ENCODE measurements at regions not wholly inside any gene's neighbourhood (a gene's known extent, or its start where the extent isn't known, plus 50 kb on each side); places are given as distances from the start of the nearest gene placed in this dataset.
"Not testable (repeated sequence)": the region's sequence is repeated elsewhere in the genome, so short reads cannot be mapped to it uniquely, and the experiment has no call there.

- no peak for DNase-seq (ENCODE audit: low spot score)
Observed at GRCh38 chr13:59230484-59231264, 933.1 kb downstream of the DIAPH3 start.

DNA sequence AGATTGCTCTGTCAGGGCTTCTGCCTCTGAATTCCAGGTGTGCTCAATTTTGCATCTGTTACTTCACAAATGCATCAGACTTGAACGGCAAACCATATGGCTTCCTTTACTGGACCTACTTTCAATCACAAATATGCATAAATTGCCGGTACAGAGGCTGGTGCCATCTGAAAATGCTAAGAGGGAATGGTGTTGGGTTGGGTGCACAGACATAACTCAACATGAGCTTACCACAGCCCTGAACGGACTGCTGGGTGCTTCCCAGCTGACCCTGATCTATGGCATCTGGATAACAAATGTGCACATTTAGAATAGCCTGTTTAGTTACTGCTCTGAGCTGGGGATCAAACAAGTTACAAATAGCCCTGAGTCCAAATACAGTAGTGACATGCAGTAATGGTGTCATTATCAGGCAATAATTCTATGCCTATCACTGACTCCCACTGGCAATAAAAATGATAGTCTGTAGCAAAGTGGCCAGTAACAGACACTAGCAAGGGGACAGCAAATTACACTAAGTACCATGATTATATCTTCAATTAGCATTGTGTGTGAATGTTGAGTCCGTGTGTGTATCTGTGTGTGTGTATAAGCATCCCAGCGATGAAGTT is 927.3 kb downstream of the DIAPH3 start:
- DNase-seq (ENCODE audit: low spot score): no peak

GRCh38 chr13:59236944-59237343 is 926.8 kb downstream of the DIAPH3 start:
- no peak for DNase-seq (ENCODE audit: low spot score)

DNA sequence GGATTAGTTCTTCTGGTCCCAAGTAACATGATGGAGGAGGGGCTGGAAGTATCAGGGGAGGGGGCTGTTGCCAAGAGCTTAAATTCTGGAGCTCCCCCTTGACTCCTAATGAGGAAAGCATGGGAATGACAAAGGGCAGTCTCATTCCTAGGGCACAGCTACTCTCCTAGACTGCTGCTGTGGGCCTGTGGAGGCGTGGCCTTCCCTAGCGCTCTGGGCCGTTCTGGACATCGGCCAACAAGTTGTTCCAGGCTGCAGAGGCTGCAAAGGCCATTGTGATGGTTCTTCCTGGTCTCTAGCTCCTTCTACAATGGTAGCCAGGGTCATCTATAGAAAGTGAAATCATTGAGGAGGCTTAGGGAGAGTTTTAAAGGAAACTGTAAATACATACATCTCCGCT is 916.6 kb downstream of the DIAPH3 start:
- peak; percentile 59 for DNase-seq (ENCODE audit: low spot score)

DNA sequence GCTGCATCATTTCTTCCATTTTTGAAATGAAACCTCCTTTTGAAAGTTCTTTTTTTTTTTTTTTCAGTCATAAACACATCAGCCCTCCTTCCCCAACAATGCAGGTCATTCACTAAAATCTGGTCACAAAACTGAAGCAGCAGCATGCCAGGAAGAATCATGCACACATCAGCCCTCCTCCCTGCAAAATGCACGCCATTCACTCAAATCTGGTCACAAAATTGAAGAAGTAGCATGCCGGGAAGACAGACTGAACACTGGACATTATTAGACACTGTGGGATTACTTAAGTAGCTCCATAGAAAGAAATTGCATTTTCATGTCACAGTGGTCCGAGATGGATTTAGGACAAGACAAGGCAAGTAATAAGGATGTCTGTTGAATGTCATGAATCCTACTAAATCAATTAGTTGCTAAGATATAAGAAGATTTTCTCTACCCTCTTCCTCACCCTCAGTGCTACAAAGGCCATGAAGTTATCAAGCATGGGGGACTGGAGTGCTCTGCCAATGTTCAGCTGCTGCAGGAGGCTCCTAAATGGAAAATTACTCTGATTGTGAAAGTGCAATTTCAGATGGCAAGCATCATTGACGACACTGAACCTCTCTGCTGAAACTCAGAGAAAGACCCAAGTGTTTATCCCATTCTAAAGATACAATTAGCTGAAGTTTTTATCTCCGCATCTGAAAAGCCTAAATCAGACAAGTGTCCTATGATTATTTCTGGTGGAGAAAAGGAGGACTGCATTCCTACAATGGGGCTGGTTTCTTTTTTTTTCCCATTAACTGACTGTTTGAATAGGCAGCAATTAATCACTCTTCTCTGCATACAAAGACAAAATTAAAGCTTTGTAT is 913.2 kb downstream of the DIAPH3 start:
- DNase-seq (ENCODE audit: low spot score): peak; percentile 26

GRCh38 chr13:59259165-59260000 is 904.3 kb downstream of the DIAPH3 start:
- no peak for DNase-seq (ENCODE audit: low spot score)

GRCh38 chr13:59261928-59262488 is 901.7 kb downstream of the DIAPH3 start:
- peak; percentile 42 for DNase-seq (ENCODE audit: low spot score)

- no peak for DNase-seq (ENCODE audit: low spot score)
Observed at GRCh38 chr13:59263531-59263930, 900.2 kb downstream of the DIAPH3 start.

DNA sequence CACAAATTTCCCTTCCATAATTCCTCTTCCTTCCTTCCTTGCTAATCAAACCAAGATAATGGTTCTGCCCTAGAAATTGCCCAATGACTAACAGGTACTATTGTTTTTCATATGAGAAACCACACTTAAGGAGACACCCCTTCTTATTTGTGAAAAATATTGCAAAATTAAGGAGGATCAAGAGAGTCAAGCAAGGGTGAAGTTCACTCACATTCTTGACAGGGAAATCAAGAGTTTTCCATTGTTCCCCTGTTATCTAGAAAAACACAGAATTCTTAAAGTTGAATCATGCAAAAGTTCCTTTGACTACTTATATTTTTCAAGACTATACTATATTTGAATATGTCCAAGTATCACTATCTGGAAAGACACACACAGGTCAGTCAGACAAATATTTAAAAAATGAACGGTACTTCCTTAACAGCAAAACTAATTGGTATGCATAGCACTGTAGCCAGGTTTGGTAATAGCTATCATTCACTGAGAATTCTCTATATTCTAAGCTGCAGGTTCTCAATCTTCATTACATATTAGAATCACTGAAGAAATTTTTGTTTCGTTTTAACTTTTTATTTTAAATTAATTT is 897.2 kb downstream of the DIAPH3 start:
- no peak for DNase-seq (ENCODE audit: low spot score)

DNA sequence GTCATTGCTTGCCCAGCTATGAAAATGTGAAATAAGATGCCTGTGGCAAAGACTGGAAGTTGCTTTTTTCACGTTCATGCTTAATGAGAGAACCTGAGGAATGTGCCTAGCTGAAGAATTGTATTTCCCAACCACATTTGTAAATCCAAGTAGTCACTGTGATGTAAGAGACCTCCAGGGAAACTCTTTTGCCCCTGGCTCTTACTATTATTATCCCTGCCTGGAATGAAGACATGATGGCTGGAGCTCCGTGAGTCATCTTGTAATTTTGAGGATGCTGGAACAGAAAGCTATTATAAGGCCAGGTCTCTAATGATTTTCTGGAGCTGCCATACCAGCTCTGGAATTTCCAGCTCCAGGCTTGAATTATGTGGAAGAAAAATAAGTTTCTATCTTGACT is 894.3 kb downstream of the DIAPH3 start:
- DNase-seq (ENCODE audit: low spot score): no peak

DNA sequence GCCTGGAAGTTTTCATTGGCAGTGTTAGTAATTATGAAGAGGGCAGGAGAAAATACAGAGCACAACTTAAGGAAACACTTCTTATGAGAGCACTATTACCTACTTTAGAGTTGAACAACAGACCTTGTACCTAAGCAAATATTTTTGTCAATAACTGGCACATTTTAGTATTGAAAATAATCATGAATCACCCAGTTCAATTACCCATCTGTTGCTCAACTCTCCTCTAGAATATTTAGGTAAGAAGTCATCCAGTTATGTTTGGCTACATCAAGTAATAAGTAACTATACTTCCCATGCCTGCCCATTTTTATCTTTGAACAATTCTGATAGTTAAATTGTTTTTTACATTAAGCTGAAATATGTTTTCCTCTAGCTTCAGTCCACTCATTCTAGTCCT is 893.4 kb downstream of the DIAPH3 start:
- DNase-seq (ENCODE audit: low spot score): no peak

DNA sequence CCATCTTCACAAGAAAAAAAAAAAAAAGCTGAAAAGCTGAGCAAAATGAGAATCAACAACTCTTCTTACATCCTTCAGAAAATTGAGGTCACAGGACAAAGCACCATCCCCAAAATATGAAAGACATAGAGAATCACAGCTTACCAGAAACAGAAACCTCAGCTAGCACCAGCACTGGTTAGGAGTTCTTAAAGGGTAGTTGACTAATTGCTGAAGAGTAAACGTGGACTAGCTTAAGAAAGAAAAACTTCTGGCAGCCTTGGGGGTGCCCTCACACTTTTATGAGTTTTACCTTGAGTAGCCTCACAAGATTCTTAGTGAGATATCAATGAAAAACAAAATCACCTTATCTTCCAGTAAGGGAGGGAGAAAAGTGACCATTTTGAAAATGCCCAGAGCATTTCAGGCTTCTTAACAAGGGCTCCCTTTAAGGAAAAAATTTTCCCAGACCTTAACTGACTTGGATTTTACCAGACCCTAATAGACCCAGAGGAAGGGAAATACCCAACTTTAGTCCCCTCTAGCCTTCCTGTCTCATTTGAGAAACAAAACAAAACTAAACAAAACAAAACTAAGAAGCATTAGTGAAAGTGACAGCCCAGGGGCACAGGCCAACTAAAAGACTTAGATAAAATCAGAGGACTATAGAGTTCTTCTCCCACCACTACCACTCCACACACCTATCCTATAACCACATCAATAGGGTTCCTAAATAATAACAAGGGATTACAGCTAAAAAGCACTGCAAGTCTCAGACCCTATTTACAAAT is 888.6 kb downstream of the DIAPH3 start:
- DNase-seq (ENCODE audit: low spot score): no peak

- no peak for DNase-seq (ENCODE audit: low spot score)
Observed at GRCh38 chr13:59276436-59276835, 887.3 kb downstream of the DIAPH3 start.

- DNase-seq (ENCODE audit: low spot score): no peak
Observed at GRCh38 chr13:59277106-59277505, 886.6 kb downstream of the DIAPH3 start.

- DNase-seq (ENCODE audit: low spot score): no peak
Observed at GRCh38 chr13:59279028-59279427, 884.7 kb downstream of the DIAPH3 start.

DNA sequence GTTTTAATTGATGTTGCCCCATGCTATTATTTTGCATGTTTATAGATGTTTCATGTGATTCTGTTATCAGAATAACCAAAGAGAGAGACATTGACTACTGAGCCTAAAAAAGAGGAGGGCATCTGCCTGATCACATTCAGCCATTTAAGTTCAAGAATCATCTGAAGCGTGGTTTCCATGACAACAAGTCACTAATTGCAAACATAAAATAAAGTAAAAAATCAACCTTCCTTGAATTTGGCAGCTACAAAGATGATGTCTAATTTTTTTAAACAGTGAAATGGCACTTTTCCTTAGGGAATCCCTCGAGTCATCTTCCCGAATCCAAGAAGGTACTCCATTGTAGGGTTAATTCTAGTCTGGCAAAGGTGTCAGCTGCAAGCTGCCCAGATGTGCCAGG is 884.2 kb downstream of the DIAPH3 start:
- no peak for DNase-seq (ENCODE audit: low spot score)

GRCh38 chr13:59280297-59280696 is 883.4 kb downstream of the DIAPH3 start:
- no peak for DNase-seq (ENCODE audit: low spot score)

DNA sequence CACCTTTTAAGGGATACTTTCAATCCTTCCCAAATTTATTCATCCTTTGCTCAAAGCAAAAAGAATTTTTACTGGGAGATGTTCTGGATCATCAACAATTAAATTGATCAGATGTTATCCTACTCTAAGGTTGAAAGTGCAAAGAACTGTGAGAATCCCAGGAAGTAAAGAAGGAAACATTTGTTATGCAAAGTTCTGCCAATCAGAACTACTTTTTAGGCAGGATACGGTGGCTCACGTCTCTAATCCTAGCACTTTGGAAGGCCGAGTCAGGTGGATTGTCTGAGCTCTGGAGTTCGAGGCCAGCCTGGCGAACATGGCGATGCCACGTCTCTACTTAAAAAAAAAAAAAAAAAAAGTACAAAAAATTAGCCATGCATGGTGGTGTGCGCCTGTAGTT is 882.3 kb downstream of the DIAPH3 start:
- no peak for DNase-seq (ENCODE audit: low spot score)

GRCh38 chr13:59292240-59292639 is 871.5 kb downstream of the DIAPH3 start:
- not testable (repeated sequence) for DNase-seq (ENCODE audit: low spot score)

- no peak for DNase-seq (ENCODE audit: low spot score)
Observed at GRCh38 chr13:59299584-59299983, 864.1 kb downstream of the DIAPH3 start.

All from globus pallidus (tissue), 1 donor.